OCI-LY7 (cell line): ENCODE measurements at regions not wholly inside any gene's neighbourhood (a gene's known extent, or its start where the extent isn't known, plus 50 kb on each side); places are given as distances from the start of the nearest gene placed in this dataset.

Experiments
- EZH2phosphoT487 ChIP-seq: fragments of 200-600 bp; sonication (generic); IDR thresholded peaks from 2 replicates; pipeline ENCODE4 v1.6.1; 2018; ENCODE audit warnings: low read depth, borderline replicate concordance, mild to moderate bottlenecking, mixed run types, antibody characterized with exemption, low read length, moderate library complexity, mixed read lengths
- TF ChIP-seq, protein P1 (sequence below): fragments of 200-600 bp; sonication (generic); conservative IDR thresholded peaks from 2 replicates; pipeline ENCODE4 v1.5.1; 2014; ENCODE audit warnings: mild to moderate bottlenecking, antibody characterized with exemption, low read length, moderate library complexity, mixed read lengths

DNA sequence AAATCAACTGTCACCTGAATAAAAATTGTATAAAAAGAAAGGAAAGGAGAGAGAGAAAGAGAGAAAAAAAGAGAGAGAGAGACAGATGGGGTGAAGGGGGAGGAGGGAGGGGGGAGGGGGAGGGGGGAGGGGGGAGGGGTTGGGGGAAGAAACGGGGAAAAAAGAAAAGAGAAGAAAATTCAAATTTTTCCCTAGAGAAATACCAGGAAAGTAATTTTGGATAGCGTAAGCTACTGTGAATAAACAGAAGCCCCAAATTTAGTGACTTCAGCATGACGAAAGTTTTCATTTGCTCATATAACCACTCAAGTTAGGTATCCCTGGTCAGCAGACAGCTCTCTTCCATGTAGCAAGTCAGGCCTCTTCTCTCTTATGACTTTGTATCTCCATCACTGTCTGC is 289.4 kb upstream of the MYOCD start:
- TF ChIP-seq, protein P1, sequence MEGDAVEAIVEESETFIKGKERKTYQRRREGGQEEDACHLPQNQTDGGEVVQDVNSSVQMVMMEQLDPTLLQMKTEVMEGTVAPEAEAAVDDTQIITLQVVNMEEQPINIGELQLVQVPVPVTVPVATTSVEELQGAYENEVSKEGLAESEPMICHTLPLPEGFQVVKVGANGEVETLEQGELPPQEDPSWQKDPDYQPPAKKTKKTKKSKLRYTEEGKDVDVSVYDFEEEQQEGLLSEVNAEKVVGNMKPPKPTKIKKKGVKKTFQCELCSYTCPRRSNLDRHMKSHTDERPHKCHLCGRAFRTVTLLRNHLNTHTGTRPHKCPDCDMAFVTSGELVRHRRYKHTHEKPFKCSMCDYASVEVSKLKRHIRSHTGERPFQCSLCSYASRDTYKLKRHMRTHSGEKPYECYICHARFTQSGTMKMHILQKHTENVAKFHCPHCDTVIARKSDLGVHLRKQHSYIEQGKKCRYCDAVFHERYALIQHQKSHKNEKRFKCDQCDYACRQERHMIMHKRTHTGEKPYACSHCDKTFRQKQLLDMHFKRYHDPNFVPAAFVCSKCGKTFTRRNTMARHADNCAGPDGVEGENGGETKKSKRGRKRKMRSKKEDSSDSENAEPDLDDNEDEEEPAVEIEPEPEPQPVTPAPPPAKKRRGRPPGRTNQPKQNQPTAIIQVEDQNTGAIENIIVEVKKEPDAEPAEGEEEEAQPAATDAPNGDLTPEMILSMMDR: no peak
- TF ChIP-seq EZH2phosphoT487: no peak
